ENCODE measurements at regions not wholly inside any gene's neighbourhood (a gene's known extent, or its start where the extent isn't known, plus 50 kb on each side); places are given as distances from the start of the nearest gene placed in this dataset.
"Not testable (repeated sequence)": the region's sequence is repeated elsewhere in the genome, so short reads cannot be mapped to it uniquely, and the experiment has no call there.

DNA sequence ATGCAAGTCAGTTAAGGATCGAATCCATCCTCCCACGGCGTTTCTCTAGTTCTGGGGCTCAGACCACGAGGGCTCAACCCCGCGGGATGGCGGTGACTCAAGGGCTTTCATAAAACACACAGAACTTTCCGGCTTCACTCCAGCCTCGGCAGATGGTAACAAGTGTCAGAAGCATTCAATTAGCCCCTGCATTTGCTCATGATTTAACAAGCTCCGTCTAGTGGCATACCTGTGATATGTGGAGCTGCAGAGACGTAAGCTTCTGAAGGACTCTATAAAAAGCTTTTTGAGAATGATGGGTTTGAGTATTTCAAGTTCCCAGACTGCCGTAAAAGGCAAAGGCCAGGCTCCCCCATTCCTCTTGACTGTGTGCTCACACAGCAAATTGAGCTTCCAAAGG, 91.3 kb upstream of the SEC14L1 start:
- DNase-seq (ENCODE audit: low read depth, low spot score) = no peak
- TF ChIP-seq, protein P1, sequence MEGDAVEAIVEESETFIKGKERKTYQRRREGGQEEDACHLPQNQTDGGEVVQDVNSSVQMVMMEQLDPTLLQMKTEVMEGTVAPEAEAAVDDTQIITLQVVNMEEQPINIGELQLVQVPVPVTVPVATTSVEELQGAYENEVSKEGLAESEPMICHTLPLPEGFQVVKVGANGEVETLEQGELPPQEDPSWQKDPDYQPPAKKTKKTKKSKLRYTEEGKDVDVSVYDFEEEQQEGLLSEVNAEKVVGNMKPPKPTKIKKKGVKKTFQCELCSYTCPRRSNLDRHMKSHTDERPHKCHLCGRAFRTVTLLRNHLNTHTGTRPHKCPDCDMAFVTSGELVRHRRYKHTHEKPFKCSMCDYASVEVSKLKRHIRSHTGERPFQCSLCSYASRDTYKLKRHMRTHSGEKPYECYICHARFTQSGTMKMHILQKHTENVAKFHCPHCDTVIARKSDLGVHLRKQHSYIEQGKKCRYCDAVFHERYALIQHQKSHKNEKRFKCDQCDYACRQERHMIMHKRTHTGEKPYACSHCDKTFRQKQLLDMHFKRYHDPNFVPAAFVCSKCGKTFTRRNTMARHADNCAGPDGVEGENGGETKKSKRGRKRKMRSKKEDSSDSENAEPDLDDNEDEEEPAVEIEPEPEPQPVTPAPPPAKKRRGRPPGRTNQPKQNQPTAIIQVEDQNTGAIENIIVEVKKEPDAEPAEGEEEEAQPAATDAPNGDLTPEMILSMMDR (IDR thresholded peaks at IDR 0.05; ENCODE audit: low read depth, low read length) = no peak
- H3K4me3 ChIP-seq (ENCODE audit: low read depth, low read length) = no peak overlapping the region
- in situ Hi-C loops (cut with HindIII; ENCODE audit: low sequenced_read_pairs) = no loop called here

DNA sequence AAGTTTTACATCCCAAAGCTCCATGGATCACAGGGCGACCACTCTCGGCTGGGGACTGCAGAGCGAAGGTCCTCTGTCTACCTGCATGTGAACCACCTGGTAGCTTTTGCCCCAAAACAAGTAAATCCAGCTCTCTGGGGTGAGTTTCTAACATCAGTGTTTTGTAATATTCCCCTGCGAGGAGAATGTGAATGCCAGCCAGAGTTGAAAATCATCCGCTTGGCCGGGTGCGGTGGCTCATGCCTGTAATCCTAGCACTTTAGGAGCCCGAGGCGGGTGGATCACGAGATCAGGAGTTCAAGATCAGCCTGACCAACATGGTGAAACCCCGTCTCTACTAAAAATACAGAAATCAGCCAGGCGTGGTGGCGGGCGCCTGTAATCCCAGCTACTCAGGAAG, 89.9 kb upstream of the SEC14L1 start:
- in situ Hi-C loops (cut with HindIII; ENCODE audit: low sequenced_read_pairs); DNase-seq (ENCODE audit: low read depth, low spot score); H3K4me3 ChIP-seq (ENCODE audit: low read depth, low read length): not testable (repeated sequence)

DNA sequence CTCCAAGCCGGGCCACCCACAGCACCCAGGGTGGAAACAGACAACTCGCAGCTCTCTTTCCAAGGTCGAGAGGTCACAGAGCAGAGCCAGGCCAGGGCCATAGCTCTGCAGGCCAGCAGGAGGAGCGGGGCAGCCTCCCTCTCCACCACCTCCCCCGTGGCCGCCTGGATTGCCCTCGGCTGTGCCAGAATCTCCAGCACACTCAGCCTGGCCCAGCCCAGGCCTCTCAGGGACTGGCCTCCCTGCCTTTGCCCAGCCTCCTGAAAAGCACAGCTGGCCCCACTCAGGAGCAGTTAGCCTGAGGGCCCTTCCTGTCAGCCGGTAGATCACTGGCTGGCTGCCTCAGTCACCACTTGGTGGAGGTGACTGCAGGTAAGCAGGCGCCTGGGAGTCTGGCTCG, 85.8 kb upstream of the SEC14L1 start:
- no peak overlapping the region for H3K4me3 ChIP-seq (ENCODE audit: low read depth, low read length)
- in situ Hi-C loops (cut with HindIII; ENCODE audit: low sequenced_read_pairs) = no loop called here
- no peak for DNase-seq (ENCODE audit: low read depth, low spot score)
- TF ChIP-seq, protein P1 (IDR thresholded peaks at IDR 0.05; ENCODE audit: low read depth, low read length) = no peak

DNA sequence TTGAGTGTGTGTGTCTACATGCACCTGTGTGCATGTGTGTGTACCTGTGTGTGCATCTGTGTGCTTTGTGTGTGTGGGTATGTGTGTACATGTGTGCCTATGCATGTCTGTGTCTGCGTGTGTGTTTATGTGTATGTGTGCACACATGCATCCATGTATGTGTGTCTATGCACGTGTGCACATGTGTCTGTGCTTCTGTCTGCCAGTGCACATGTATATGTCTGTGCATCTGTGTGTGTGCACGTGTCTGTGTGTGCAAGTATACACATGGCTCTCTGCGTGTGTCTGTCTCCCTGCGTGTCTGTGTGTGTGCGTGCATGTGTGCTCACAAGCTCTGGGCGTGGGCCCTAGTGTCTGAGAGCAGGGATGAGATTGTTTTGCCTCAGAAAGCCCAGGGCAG, 85.3 kb upstream of the SEC14L1 start:
- TF ChIP-seq, protein P1 (IDR thresholded peaks at IDR 0.05; ENCODE audit: low read depth, low read length) = no peak
- in situ Hi-C loops (cut with HindIII; ENCODE audit: low sequenced_read_pairs) = no loop called here
- H3K4me3 ChIP-seq (ENCODE audit: low read depth, low read length) = no peak overlapping the region
- no peak for DNase-seq (ENCODE audit: low read depth, low spot score)

DNA sequence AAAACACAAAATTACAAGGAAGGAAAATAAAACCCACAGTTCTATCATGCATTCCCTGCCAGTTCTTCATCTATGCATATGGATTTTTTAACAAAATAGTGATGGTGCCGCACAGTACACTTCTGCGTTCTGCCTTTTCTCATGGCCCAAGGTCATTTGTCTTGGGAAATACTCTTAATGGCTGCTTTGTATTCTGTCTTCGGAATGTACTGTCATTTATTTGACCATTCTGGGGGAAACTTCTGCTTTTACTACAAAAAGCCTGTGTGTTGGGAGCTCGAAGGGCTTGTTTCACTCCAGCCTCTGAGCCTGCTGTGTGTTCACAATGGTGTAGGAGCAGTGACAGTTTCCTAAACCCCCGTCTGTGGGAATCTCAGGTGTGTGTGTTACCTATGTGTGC, 82.8 kb upstream of the SEC14L1 start:
- no peak for DNase-seq (ENCODE audit: low read depth, low spot score)
- in situ Hi-C loops (cut with HindIII; ENCODE audit: low sequenced_read_pairs) = no loop called here
- TF ChIP-seq, protein P1 (IDR thresholded peaks at IDR 0.05; ENCODE audit: low read depth, low read length) = no peak
- H3K4me3 ChIP-seq (ENCODE audit: low read depth, low read length) = no peak overlapping the region

DNA sequence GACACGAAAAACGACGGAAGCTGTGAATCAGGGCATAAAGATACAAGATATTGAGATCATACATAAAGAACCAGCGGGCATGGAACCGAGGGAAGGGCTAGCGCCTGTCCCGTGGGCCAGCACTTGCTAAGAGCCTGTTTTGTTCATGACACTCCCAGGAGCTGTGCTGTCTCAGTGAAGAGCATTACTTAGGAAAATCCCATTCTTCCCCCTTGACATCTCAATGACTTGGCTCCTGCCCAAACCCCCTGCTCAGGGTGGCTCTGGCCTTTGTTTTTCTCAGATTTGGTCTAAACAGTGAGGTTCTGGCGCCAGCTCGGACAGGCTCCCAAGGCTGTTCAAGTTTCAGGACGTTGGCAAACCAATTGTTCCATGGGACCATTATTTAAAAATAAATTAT, 79.1 kb upstream of the SEC14L1 start:
- DNase-seq (ENCODE audit: low read depth, low spot score) = no peak
- TF ChIP-seq, protein P1 (IDR thresholded peaks at IDR 0.05; ENCODE audit: low read depth, low read length) = no peak
- in situ Hi-C loops (cut with HindIII; ENCODE audit: low sequenced_read_pairs) = no loop called here
- no peak overlapping the region for H3K4me3 ChIP-seq (ENCODE audit: low read depth, low read length)

DNA sequence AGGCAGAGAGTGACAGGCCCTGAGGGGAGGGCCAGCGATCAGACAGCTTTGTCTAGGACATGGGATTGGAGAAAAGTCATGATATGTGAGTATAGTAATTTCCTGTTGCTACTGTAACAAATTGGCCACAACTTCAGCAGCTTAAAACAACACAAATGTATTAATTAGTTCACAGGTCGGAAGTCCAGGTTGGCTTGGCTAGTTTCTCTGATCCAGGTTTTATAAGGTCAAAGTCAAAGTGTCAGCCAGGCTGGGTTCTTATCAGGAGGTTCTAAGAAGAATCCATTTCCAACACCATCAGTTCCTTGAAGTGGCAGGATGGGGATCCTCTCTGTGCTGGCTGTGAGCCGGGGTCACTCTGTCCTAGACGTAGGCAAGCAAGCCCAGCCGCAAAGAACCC, 76.2 kb upstream of the SEC14L1 start:
- no peak overlapping the region for H3K4me3 ChIP-seq (ENCODE audit: low read depth, low read length)
- no peak for DNase-seq (ENCODE audit: low read depth, low spot score)
- TF ChIP-seq, protein P1 (IDR thresholded peaks at IDR 0.05; ENCODE audit: low read depth, low read length) = no peak
- in situ Hi-C loops (cut with HindIII; ENCODE audit: low sequenced_read_pairs) = no loop called here
